HG02678 (cell line): ENCODE measurements at regions not wholly inside any gene's neighbourhood (a gene's known extent, or its start where the extent isn't known, plus 50 kb on each side); places are given as distances from the start of the nearest gene placed in this dataset.
"Not testable (repeated sequence)": the region's sequence is repeated elsewhere in the genome, so short reads cannot be mapped to it uniquely, and the experiment has no call there.

Experiments used
- ATAC-seq: cut with Tn5 transposase; IDR thresholded peaks from one replicate; pipeline ENCODE4 v1.9.1; 2021; ENCODE audit warnings: mild to moderate bottlenecking, moderate library complexity; ENCODE audit not compliant: unreplicated experiment

- no peak for ATAC-seq
These were observed 133.6 kb upstream of the GLRA1 start for GRCh38 chr5:152058267-152058666.

GRCh38 chr5:152056931-152057330 is 132.3 kb upstream of the GLRA1 start:
- no peak for ATAC-seq

GRCh38 chr5:152052470-152052869 is 127.8 kb upstream of the GLRA1 start:
- no peak for ATAC-seq

DNA sequence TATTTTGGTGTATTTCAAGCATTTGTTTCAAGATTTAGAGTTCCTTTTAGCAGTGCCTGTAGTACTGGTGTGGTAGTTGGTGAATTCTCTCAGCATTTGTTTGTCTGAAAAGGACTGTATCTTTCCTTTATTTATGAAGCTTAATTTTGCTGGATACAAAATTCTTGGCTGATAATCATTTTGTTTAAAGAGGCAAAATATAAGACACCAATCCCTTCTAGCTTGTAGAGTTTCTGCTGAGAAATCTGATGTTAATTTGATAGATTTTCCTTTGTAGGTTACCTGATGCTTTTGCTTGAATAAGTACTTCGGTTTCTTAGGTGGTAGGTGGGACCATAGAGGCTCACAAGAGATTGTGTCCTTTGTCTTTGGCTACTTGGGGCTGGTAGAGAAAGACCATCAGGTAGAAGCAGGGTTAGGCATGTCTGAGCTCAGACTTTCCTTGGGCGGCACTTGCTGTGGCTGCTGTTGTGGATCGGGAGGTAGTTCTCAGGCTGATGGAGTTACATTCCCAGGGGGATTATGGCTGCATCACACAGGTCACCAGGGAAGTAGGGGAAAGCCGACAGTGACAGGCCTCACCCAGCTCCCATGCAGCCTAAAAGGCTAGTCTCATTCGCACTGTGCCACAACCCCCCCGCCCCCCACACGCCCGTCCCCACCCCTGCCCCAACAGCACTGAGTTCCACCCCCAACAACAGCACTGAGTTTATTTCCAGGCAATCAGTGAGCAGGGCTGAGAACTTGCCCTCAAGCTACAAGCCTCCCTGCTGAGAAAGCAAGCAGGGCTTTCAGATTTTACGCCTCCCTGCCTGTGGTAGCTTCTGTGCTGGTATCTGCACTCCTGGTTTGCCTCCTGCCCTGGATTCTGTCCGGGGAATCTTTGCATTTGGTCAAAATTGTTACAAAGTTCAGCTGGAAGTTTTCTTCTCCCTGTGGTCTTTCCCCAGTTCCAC is 127.1 kb upstream of the GLRA1 start:
- no peak for ATAC-seq

DNA sequence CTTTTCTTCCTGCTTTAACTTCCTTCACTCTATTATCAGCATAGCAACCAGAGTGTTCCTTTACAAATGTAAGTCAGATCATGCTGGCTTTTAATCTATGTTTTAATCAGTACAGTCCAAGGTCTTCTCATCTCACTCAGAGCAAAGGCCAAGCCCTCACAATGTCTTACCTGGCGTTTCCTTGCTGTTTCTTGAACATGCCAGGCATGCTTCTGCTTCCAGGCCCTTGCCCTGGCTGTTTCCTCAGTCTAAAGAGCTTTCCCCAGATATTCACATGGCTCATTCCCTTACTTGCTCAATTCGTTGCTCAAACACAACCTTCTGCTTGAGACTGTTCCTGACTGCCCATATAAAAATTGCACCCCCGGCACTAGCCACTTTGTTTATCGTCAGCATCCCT is 121.7 kb upstream of the GLRA1 start:
- ATAC-seq, result no peak

DNA sequence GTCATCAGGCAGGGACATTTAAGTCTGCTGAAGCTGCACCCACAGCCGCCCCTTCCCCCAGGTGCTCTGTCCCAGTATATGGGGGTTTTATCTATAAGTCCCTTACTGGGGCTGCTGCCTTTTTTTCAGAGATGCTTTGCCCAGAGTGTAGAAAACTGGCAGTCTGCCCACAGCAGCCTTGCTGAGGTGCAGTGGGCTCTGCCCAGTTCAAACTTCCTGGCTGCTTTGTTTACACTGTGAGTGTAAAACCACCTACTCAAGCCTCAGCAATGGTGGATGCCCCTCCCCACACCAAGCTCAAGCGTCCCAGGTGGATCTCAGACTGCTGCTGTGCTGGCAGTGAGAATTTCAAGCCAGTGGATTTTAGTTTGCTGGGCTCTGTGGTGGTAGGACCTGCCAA is 114.2 kb upstream of the GLRA1 start:
- not testable (repeated sequence) for ATAC-seq

- not testable (repeated sequence) for ATAC-seq
These were observed 101.8 kb upstream of the GLRA1 start for GRCh38 chr5:152026328-152027024.

DNA sequence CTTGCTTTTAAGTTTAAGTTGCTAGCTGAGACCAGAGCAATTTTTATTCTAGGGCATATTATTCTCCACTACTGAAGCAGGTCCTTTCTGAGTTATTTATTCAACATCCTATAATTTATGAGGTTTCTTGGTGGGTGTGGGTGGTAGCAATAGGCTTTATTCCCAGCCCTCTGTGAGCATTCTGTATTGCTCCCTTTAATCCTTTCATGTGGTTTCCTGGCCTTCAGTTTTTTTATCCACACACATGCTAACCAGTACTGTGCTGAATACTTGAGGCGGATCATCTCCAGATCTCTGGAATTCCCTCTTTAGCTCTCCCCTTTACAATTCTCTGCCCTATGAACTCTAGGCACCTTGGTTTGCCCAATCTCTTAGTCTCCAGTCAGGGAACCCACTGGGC is 91.8 kb upstream of the GLRA1 start:
- no peak for ATAC-seq

DNA sequence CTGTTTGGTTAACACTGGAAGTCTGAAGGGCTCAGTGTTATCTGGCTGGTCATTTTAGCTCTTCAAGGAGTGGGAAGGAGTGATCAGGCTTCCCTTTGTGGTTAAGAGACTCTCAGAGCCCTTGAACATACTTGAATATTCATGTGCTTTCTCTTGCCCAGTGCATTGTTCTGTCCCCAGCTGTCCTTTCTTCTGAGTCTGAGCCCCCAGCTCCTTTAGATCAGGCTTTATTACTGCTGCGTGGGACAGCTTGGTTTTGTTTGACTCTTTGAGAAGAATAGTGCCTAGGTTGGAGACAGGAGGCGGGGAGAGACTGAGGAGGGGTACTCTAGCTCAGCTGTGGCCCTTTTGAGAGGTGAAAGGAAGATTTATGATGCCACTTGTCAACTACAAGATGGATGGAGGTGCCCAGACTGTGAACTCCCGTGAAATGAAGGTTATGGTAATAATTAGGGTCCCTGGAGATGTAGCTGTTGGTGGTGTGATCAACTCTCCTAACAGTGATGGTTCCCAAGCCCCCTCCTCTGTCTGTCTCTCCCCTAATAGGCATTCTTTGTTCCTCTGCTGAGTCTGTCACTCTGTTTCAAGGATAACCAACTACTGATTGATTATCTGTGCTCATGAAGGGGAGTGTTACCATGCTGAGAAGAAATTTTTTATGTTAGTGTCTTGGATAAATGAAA is 83.1 kb upstream of the GLRA1 start:
- ATAC-seq, result no peak

- ATAC-seq, result no peak
These were observed 79.4 kb upstream of the GLRA1 start for GRCh38 chr5:152004095-152004494.
